ENCODE measurements at regions not wholly inside any gene's neighbourhood (a gene's known extent, or its start where the extent isn't known, plus 50 kb on each side); places are given as distances from the start of the nearest gene placed in this dataset.

DNA sequence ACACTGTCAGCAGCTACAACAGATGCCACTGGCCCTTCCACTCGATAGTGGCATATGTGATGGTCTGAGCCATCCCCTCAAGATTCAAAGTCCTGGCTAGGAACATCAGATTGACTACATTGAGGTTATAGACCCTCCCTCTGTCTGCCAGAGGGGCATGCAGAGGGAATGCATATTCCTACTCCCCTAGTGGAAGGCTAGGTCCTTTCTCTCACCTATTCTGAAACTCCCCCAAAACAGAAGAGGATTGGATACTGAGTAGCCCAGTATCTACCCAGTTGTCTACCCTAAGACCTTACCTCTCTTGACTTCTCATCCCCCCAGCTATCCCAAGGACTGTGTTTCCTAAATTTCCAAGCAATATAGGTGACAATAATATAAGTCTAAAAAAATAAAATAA, 78.5 kb upstream of the PDE4D start:
- intact Hi-C loops (cut with micrococcal nuclease), result no loop called here
- no peaks in the 10 kb centered on the region for H4K20me1 ChIP-seq (ENCODE audit: insufficient read depth, low read length)
- TF ChIP-seq MAFK (IDR thresholded peaks at IDR 0.05; ENCODE audit: low read depth, low read length), result no peak
- TF ChIP-seq MAZ (IDR thresholded peaks at IDR 0.05; ENCODE audit: borderline replicate concordance, low read depth, low read length), result no peak
- TF ChIP-seq MXI1 (IDR thresholded peaks at IDR 0.05; ENCODE audit: borderline replicate concordance, low read depth, low read length), result no peak
- no peak for TF ChIP-seq CHD1 (IDR thresholded peaks at IDR 0.05; ENCODE audit: low read depth, low read length)
- TF ChIP-seq RCOR1 (IDR thresholded peaks at IDR 0.05; ENCODE audit: insufficient replicate concordance, low read length), result no peak
- no peak for TF ChIP-seq BHLHE40 (IDR thresholded peaks at IDR 0.05; ENCODE audit: low read depth, low read length)
- TF ChIP-seq, protein P1, sequence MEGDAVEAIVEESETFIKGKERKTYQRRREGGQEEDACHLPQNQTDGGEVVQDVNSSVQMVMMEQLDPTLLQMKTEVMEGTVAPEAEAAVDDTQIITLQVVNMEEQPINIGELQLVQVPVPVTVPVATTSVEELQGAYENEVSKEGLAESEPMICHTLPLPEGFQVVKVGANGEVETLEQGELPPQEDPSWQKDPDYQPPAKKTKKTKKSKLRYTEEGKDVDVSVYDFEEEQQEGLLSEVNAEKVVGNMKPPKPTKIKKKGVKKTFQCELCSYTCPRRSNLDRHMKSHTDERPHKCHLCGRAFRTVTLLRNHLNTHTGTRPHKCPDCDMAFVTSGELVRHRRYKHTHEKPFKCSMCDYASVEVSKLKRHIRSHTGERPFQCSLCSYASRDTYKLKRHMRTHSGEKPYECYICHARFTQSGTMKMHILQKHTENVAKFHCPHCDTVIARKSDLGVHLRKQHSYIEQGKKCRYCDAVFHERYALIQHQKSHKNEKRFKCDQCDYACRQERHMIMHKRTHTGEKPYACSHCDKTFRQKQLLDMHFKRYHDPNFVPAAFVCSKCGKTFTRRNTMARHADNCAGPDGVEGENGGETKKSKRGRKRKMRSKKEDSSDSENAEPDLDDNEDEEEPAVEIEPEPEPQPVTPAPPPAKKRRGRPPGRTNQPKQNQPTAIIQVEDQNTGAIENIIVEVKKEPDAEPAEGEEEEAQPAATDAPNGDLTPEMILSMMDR (conservative IDR thresholded peaks at IDR 0.05; ENCODE audit: low read depth, low read length), result no peak
- no peak for TF ChIP-seq RFX5 (IDR thresholded peaks at IDR 0.05; ENCODE audit: low read depth, low read length)
- no peak for TF ChIP-seq RAD21 (IDR thresholded peaks at IDR 0.05; ENCODE audit: low read length)
- TF ChIP-seq NFE2L2 (IDR thresholded peaks at IDR 0.05; ENCODE audit: low read depth, low read length), result no peak
- no peak for TF ChIP-seq FOS (IDR thresholded peaks at IDR 0.05; ENCODE audit: low read depth, low read length)
- no peak for TF ChIP-seq SMC3 (IDR thresholded peaks at IDR 0.05; ENCODE audit: low read depth, low read length)
- TF ChIP-seq, protein P2, sequence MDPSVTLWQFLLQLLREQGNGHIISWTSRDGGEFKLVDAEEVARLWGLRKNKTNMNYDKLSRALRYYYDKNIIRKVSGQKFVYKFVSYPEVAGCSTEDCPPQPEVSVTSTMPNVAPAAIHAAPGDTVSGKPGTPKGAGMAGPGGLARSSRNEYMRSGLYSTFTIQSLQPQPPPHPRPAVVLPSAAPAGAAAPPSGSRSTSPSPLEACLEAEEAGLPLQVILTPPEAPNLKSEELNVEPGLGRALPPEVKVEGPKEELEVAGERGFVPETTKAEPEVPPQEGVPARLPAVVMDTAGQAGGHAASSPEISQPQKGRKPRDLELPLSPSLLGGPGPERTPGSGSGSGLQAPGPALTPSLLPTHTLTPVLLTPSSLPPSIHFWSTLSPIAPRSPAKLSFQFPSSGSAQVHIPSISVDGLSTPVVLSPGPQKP (IDR thresholded peaks at IDR 0.05; ENCODE audit: borderline replicate concordance, low read depth, low read length), result no peak
- CTCF ChIA-PET, result interaction anchor here (0.6 kb wide), 1 partner anchor 158 kb away, joined by 3 read pairs; no protein-coding TSS in a partner anchor
- no peak overlapping the region for H3K4ac ChIP-seq (ENCODE audit: low read depth, low read length)
- no peaks in the 10 kb centered on the region for H3K4me1 ChIP-seq (ENCODE audit: control insufficient read depth, insufficient read depth, low read length)
- H2BK120ac ChIP-seq (ENCODE audit: low read depth, low read length), result no peak overlapping the region
- DNase-seq (no peak), ATAC-seq (ENCODE audit: low read depth) (no peak)
- no peak overlapping the region for H3K4me3 ChIP-seq (ENCODE audit: insufficient read depth, low read depth, low read length)
- no peaks in the 10 kb centered on the region for H3K9me3 ChIP-seq (ENCODE audit: control insufficient read depth, insufficient read depth, low read length)
- no peak overlapping the region for H3K4me2 ChIP-seq (ENCODE audit: low read depth, low read length)
- H4K8ac ChIP-seq (ENCODE audit: low read depth in 2 of 2, low read length in 2 of 2), result no peak overlapping the region
- dilution Hi-C loops (cut with HindIII; ENCODE audit: low sequenced_read_pairs, unreplicated experiment), result no loop called here
- no peak overlapping the region for H3K27ac ChIP-seq (ENCODE audit: insufficient read depth, low read length)
- H3K56ac ChIP-seq (ENCODE audit: extremely low read depth, insufficient read depth, low read length), result no peak overlapping the region
- no CpG with 5 or more reads among the region's 1 CpG for WGBS, 2 experiments (ENCODE audit: extremely low coverage in 2 of 2, insufficient read length in 1 of 2)
- H2AFZ ChIP-seq (replicated peaks; ENCODE audit: low read length, poor library complexity), result no peak overlapping the region
- no peak overlapping the region for H2BK5ac ChIP-seq (ENCODE audit: low read depth, low read length, poor library complexity, severe bottlenecking)
- H3K18ac ChIP-seq (ENCODE audit: low read depth, low read length), result no peak overlapping the region
- no peak overlapping the region for H2AK9ac ChIP-seq (replicated peaks; ENCODE audit: low read depth, low read length, poor library complexity)
- no peaks in the 10 kb centered on the region for H3K27me3 ChIP-seq (ENCODE audit: control insufficient read depth, insufficient read depth, low read length)
- POLR2A ChIA-PET (ENCODE audit: unreplicated experiment), result no interaction called here
- H2AK5ac ChIP-seq (ENCODE audit: low read depth, low read length), result no peak overlapping the region
- no peak overlapping the region for H3K9ac ChIP-seq (ENCODE audit: low read depth, low read length)
- H2BK15ac ChIP-seq (ENCODE audit: low read depth, low read length), result no peak overlapping the region
- H3K23ac ChIP-seq (ENCODE audit: low read depth, low read length), result no peak overlapping the region
- H3K79me1 ChIP-seq (ENCODE audit: low read depth in 1 of 2, low read length in 2 of 2), result no peaks in the 10 kb centered on the region
- H4K91ac ChIP-seq (ENCODE audit: insufficient read depth, low read depth, low read length), result no peak overlapping the region
- H3K14ac ChIP-seq (replicated peaks; ENCODE audit: low read depth, low read length), result no peak overlapping the region
- H3K36me3 ChIP-seq (ENCODE audit: control insufficient read depth, insufficient read depth, low read length), result no peaks in the 10 kb centered on the region
- H3K9me1 ChIP-seq (ENCODE audit: insufficient read depth, low read length), result no peaks in the 10 kb centered on the region
- in situ Hi-C loops (cut with MboI; ENCODE audit: low sequenced_read_pairs), result no loop called here
- no peak overlapping the region for H2BK20ac ChIP-seq (ENCODE audit: low read depth, low read length)
- H4K5ac ChIP-seq (ENCODE audit: low read depth, low read length), result no peak overlapping the region
- BruUV-seq (replicated peaks), result no TSS peak
